GM12878 (cell line): ENCODE measurements at regions not wholly inside any gene's neighbourhood (a gene's known extent, or its start where the extent isn't known, plus 50 kb on each side); places are given as distances from the start of the nearest gene placed in this dataset.
"Not testable (repeated sequence)": the region's sequence is repeated elsewhere in the genome, so short reads cannot be mapped to it uniquely, and the experiment has no call there.

Experiments
- ATAC-seq: fragments of 200-7000 bp; cut with Tn5 transposase; 3 replicates; pipeline ENCODE4 v1.9.1; 2020; ENCODE audit warnings: mild to moderate bottlenecking, moderate library complexity
- BruUV-seq: library from RNA; stranded (reverse); fragments of 400-500 nt; replicated peaks from 2 replicates; lab custom pipeline; 2021; lab: Mats Ljungman, UMichigan
- CTCF ChIA-PET: fragments of 300-600 bp; sonication (Branson Sonifier 250); formaldehyde crosslinking; extraction: SDS; loops from one replicate; lab custom pipeline; 2021; ENCODE audit warnings: inconsistent platforms; lab: Yijun Ruan, JAX
- POLR2A ChIA-PET: fragments of 350-600 bp; formaldehyde crosslinking; extraction: SDS; loops from one replicate; lab custom pipeline; 2021; ENCODE audit warnings: inconsistent platforms; lab: Charles Lee
- RAD21 ChIA-PET: fragments of 300-600 bp; sonication (Branson Sonifier 250); formaldehyde crosslinking; loops from one replicate; lab custom pipeline; 2023; ENCODE audit warnings: antibody characterized with exemption; ENCODE audit not compliant: unreplicated experiment; lab: Charles Lee
- SMC1A ChIA-PET: fragments of 300-600 bp; sonication (Branson Sonifier 250); formaldehyde crosslinking; loops from one replicate; lab custom pipeline; 2023; ENCODE audit not compliant: unreplicated experiment, uncharacterized antibody; lab: Charles Lee
- DNase-seq: peaks from one replicate; pipeline ENCODE4 v3.0.0-alpha.2; 2011; ENCODE audit warnings: low read depth, low spot score
- FAIRE-seq: peaks from 3 replicates; lab custom pipeline; 2011; peaks lifted over from hg19 to GRCh38; lab: Jason Lieb, UNC
- H2AFZ ChIP-seq: 2 replicates; pipeline ENCODE4 v1.6.0; 2011; ENCODE audit warnings: low read depth, low read length, control low read depth; ENCODE audit not compliant: control insufficient read depth
- H3K27ac ChIP-seq: 2 replicates; pipeline ENCODE4 v1.5.1; 2011; ENCODE audit warnings: control low read depth; ENCODE audit not compliant: control insufficient read depth, insufficient read depth
- H3K27me3 ChIP-seq, 2 experiments: replicated peaks in 1 of 2; 2 replicates each; pipeline versions ENCODE4 v1.6.0 to v1.6.1; 2011; ENCODE audit warnings: low read length in 1 of 2; ENCODE audit not compliant: control insufficient read depth in 2 of 2, insufficient read depth in 2 of 2
- H3K36me3 ChIP-seq, 2 experiments: 2 replicates each; pipeline ENCODE4 v1.5.1; 2011; ENCODE audit warnings: low read length in 1 of 2; ENCODE audit not compliant: control insufficient read depth in 2 of 2, insufficient read depth in 2 of 2
- H3K4me1 ChIP-seq: 2 replicates; pipeline ENCODE4 v1.6.1; 2011; ENCODE audit warnings: mild to moderate bottlenecking, low read length, moderate library complexity, mixed read lengths; ENCODE audit not compliant: control insufficient read depth, insufficient read depth
- H3K4me2 ChIP-seq: 2 replicates; pipeline ENCODE4 v1.6.0; 2011; ENCODE audit warnings: control low read depth; ENCODE audit not compliant: control insufficient read depth, insufficient read depth
- H3K4me3 ChIP-seq: fragments of 200-600 bp; sonication (generic); 2 replicates; pipeline ENCODE4 v1.5.1; 2016
- H3K79me2 ChIP-seq: 2 replicates; pipeline ENCODE4 v1.6.0; 2011; ENCODE audit warnings: low read length; ENCODE audit not compliant: control insufficient read depth, insufficient read depth
- H3K9ac ChIP-seq: 2 replicates; pipeline ENCODE4 v1.8.0; 2011; ENCODE audit warnings: low read length, control low read depth, mixed read lengths; ENCODE audit not compliant: control insufficient read depth, insufficient read depth
- H3K9me3 ChIP-seq: replicated peaks from 3 replicates; pipeline ENCODE4 v1.5.1; 2011; ENCODE audit warnings: mild to moderate bottlenecking, low read length; ENCODE audit not compliant: control insufficient read depth, insufficient read depth
- H4K20me1 ChIP-seq: 2 replicates; pipeline ENCODE4 v1.6.0; 2011; ENCODE audit not compliant: control insufficient read depth, insufficient read depth
- CTCF ChIP-seq, 3 experiments: IDR thresholded peaks in 2 of 3; conservative IDR thresholded peaks in 1 of 3; 2 replicates each; pipeline ENCODE4 v1.5.1; 2011; ENCODE audit warnings: low read depth in 3 of 3, low read length in 3 of 3, mild to moderate bottlenecking in 3 of 3, control low read depth in 2 of 3, moderate library complexity in 2 of 3, inconsistent platforms in 1 of 3, mixed read lengths in 1 of 3; ENCODE audit not compliant: control insufficient read depth in 2 of 3, insufficient read depth in 1 of 3; ENCODE audit errors: extremely low read depth in 1 of 3
- WGBS: methylation state at CpG from one replicate; pipeline ENCODE4 v1.1.6; 2016; ENCODE audit warnings: low lambda C conversion rate; ENCODE audit not compliant: insufficient replicate concordance, insufficient coverage; ENCODE audit errors: missing lambda C conversion rate; 5-methylcytosine and 5-hydroxymethylcytosine counted together
- in situ Hi-C: fragments of 300-500 bp; cut with MboI; formaldehyde crosslinking; loops from 9 replicates; pipeline ENCODE4 v1.14.3; 2018; ENCODE audit warnings: mixed read lengths
- intact Hi-C: fragments of 100-400 bp; cut with micrococcal nuclease; formaldehyde crosslinking; loops from one replicate; pipeline ENCODE4 v1.14.2; 2022; ENCODE audit not compliant: unreplicated experiment

- H3K36me3 ChIP-seq, H3K27me3 ChIP-seq, H3K4me3 ChIP-seq, BruUV-seq, H2AFZ ChIP-seq, H3K79me2 ChIP-seq, intact Hi-C loops, POLR2A ChIA-PET, CTCF ChIA-PET, DNase-seq, H4K20me1 ChIP-seq, H3K27ac ChIP-seq, SMC1A ChIA-PET, RAD21 ChIA-PET, in situ Hi-C loops, H3K9me3 ChIP-seq, H3K9ac ChIP-seq, H3K4me2 ChIP-seq: not testable (repeated sequence)
- peak in 2 of 3 experiments; percentile 5 to 12; a peak in 1 of 6 replicates for TF ChIP-seq CTCF (IDR thresholded peaks at IDR 0.05 in 2 of 3, conservative IDR thresholded peaks at IDR 0.05 in 1 of 3; ENCODE audit: control insufficient read depth in 2 of 3, extremely low read depth in 1 of 3, insufficient read depth in 1 of 3, low read depth in 3 of 3, low read length in 3 of 3)
- 66% methylated on average over 6 of the region's 8 CpGs for WGBS
- FAIRE-seq (peak; percentile 59), ATAC-seq (peak; percentile 72)
- H3K4me1 ChIP-seq = peaks cover 13% of the 10 kb centered on the region
These were observed 281.2 kb upstream of the PLGLB2 start for GRCh38 chr2:87466591-87467120.

- H3K9me3 ChIP-seq, H3K4me2 ChIP-seq, POLR2A ChIA-PET, H2AFZ ChIP-seq, FAIRE-seq, intact Hi-C loops, H3K9ac ChIP-seq, BruUV-seq, DNase-seq, in situ Hi-C loops, H3K27ac ChIP-seq, H3K27me3 ChIP-seq, H3K4me3 ChIP-seq, H3K36me3 ChIP-seq, ATAC-seq, H3K79me2 ChIP-seq, SMC1A ChIA-PET, CTCF ChIA-PET, H4K20me1 ChIP-seq, RAD21 ChIA-PET: not testable (repeated sequence)
- peaks cover 13% of the 10 kb centered on the region for H3K4me1 ChIP-seq
- 19% methylated on average over 10 of the region's 12 CpGs for WGBS
These were observed 279.4 kb upstream of the PLGLB2 start for GRCh38 chr2:87468429-87468981.
